ENCODE measurements at regions not wholly inside any gene's neighbourhood (a gene's known extent, or its start where the extent isn't known, plus 50 kb on each side); places are given as distances from the start of the nearest gene placed in this dataset.

DNA sequence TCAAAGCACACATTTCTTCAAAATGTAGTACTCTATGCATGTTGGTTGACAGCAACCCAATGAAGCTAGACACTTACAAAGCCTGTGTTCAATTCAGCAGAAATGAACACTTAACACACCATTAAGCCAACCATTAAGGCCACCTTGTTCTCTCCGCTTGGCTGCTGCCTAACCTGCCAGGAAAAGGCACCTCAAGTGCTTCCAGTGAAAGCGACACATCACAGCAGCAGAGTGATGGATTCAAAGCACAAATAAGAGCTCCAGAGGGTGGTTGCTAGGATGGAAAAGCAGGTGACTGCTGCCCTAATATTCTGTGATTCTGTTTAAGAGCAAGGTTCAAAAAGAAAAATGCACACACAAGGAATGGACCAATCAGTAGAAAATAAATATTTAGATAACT is 81.5 kb upstream of the GNAI1 start:
- TF ChIP-seq EZH2phosphoT487 (IDR thresholded peaks at IDR 0.05; ENCODE audit: insufficient read depth, low read depth) (no peak), EZH2 (IDR thresholded peaks at IDR 0.05; ENCODE audit: insufficient read depth, poor library complexity, severe bottlenecking) (no peak)

Measured in GM23248 (cell line).